ENCODE measurements at regions not wholly inside any gene's neighbourhood (a gene's known extent, or its start where the extent isn't known, plus 50 kb on each side); places are given as distances from the start of the nearest gene placed in this dataset.

DNA sequence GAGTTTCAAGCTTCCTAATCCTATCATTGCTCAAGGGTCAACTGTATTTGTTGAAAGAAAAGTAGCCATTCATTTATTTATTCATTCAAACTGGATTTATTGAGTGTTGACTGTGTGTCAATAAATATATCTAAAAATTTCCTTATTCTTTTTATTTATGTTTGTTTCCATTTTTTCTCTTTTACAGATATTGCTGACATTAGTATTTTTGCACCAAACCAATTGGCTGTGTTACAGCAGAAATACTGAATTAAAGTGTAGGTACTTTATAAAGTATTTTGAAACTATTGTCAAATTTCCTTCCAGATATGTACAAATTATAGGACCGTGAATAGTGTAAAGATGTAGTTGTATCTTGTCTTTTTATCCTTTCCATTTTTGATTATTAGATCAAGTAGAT lies 692.0 kb upstream of the SLC10A2 start (continued):
- TF ChIP-seq EZH2 (IDR thresholded peaks at IDR 0.05; ENCODE audit: low read depth, unreplicated experiment) (no peak), CTCF (conservative IDR thresholded peaks at IDR 0.05; ENCODE audit: low read depth in 2 of 2) (no peak)
- TF ChIP-seq, protein P1, sequence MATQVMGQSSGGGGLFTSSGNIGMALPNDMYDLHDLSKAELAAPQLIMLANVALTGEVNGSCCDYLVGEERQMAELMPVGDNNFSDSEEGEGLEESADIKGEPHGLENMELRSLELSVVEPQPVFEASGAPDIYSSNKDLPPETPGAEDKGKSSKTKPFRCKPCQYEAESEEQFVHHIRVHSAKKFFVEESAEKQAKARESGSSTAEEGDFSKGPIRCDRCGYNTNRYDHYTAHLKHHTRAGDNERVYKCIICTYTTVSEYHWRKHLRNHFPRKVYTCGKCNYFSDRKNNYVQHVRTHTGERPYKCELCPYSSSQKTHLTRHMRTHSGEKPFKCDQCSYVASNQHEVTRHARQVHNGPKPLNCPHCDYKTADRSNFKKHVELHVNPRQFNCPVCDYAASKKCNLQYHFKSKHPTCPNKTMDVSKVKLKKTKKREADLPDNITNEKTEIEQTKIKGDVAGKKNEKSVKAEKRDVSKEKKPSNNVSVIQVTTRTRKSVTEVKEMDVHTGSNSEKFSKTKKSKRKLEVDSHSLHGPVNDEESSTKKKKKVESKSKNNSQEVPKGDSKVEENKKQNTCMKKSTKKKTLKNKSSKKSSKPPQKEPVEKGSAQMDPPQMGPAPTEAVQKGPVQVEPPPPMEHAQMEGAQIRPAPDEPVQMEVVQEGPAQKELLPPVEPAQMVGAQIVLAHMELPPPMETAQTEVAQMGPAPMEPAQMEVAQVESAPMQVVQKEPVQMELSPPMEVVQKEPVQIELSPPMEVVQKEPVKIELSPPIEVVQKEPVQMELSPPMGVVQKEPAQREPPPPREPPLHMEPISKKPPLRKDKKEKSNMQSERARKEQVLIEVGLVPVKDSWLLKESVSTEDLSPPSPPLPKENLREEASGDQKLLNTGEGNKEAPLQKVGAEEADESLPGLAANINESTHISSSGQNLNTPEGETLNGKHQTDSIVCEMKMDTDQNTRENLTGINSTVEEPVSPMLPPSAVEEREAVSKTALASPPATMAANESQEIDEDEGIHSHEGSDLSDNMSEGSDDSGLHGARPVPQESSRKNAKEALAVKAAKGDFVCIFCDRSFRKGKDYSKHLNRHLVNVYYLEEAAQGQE (IDR thresholded peaks at IDR 0.05; ENCODE audit: unreplicated experiment): no peak

- H2AFZ ChIP-seq: no peak overlapping the region
- H3K36me3 Mint-ChIP-seq (ENCODE audit: low read depth): no peaks in the 10 kb centered on the region
- no peaks in the 10 kb centered on the region for H3K9me3 Mint-ChIP-seq
- H3K4me1 Mint-ChIP-seq: peaks cover 3% of the 10 kb centered on the region; the same call in 2 of the 3 replicates
- H3K4me1 ChIP-seq (ENCODE audit: insufficient read depth): no peaks in the 10 kb centered on the region
- ATAC-seq (no peak), DNase-seq (ENCODE audit: low spot score) (no peak)
- H3K27me3 Mint-ChIP-seq (ENCODE audit: insufficient read depth, low read depth, poor library complexity): no peaks in the 10 kb centered on the region
- no peaks in the 10 kb centered on the region for H3K36me3 ChIP-seq (ENCODE audit: insufficient read depth)
- H3K27me3 ChIP-seq (ENCODE audit: insufficient read depth): no peaks in the 10 kb centered on the region
- no peak for TF ChIP-seq POLR2AphosphoS5 (IDR thresholded peaks at IDR 0.05; ENCODE audit: low read depth)
- TF ChIP-seq, protein P2, sequence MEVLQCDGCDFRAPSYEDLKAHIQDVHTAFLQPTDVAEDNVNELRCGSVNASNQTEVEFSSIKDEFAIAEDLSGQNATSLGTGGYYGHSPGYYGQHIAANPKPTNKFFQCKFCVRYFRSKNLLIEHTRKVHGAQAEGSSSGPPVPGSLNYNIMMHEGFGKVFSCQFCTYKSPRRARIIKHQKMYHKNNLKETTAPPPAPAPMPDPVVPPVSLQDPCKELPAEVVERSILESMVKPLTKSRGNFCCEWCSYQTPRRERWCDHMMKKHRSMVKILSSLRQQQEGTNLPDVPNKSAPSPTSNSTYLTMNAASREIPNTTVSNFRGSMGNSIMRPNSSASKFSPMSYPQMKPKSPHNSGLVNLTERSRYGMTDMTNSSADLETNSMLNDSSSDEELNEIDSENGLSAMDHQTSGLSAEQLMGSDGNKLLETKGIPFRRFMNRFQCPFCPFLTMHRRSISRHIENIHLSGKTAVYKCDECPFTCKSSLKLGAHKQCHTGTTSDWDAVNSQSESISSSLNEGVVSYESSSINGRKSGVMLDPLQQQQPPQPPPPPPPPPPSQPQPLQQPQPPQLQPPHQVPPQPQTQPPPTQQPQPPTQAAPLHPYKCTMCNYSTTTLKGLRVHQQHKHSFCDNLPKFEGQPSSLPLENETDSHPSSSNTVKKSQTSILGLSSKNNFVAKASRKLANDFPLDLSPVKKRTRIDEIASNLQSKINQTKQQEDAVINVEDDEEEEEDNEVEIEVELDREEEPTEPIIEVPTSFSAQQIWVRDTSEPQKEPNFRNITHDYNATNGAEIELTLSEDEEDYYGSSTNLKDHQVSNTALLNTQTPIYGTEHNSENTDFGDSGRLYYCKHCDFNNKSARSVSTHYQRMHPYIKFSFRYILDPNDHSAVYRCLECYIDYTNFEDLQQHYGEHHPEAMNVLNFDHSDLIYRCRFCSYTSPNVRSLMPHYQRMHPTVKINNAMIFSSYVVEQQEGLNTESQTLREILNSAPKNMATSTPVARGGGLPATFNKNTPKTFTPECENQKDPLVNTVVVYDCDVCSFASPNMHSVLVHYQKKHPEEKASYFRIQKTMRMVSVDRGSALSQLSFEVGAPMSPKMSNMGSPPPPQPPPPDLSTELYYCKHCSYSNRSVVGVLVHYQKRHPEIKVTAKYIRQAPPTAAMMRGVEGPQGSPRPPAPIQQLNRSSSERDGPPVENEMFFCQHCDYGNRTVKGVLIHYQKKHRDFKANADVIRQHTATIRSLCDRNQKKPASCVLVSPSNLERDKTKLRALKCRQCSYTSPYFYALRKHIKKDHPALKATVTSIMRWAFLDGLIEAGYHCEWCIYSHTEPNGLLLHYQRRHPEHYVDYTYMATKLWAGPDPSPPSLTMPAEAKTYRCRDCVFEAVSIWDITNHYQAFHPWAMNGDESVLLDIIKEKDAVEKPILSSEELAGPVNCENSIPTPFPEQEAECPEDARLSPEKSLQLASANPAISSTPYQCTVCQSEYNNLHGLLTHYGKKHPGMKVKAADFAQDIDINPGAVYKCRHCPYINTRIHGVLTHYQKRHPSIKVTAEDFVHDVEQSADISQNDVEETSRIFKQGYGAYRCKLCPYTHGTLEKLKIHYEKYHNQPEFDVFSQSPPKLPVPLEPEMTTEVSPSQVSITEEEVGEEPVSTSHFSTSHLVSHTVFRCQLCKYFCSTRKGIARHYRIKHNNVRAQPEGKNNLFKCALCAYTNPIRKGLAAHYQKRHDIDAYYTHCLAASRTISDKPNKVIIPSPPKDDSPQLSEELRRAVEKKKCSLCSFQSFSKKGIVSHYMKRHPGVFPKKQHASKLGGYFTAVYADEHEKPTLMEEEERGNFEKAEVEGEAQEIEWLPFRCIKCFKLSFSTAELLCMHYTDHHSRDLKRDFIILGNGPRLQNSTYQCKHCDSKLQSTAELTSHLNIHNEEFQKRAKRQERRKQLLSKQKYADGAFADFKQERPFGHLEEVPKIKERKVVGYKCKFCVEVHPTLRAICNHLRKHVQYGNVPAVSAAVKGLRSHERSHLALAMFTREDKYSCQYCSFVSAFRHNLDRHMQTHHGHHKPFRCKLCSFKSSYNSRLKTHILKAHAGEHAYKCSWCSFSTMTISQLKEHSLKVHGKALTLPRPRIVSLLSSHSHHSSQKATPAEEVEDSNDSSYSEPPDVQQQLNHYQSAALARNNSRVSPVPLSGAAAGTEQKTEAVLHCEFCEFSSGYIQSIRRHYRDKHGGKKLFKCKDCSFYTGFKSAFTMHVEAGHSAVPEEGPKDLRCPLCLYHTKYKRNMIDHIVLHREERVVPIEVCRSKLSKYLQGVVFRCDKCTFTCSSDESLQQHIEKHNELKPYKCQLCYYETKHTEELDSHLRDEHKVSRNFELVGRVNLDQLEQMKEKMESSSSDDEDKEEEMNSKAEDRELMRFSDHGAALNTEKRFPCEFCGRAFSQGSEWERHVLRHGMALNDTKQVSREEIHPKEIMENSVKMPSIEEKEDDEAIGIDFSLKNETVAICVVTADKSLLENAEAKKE (CRISPR knock-in tag; IDR thresholded peaks at IDR 0.05): no peak
- TF ChIP-seq EZH2 (IDR thresholded peaks at IDR 0.05; ENCODE audit: low read depth, unreplicated experiment): no peak
- TF ChIP-seq JUNB (IDR thresholded peaks at IDR 0.05; ENCODE audit: unreplicated experiment): no peak
- TF ChIP-seq, protein P3, sequence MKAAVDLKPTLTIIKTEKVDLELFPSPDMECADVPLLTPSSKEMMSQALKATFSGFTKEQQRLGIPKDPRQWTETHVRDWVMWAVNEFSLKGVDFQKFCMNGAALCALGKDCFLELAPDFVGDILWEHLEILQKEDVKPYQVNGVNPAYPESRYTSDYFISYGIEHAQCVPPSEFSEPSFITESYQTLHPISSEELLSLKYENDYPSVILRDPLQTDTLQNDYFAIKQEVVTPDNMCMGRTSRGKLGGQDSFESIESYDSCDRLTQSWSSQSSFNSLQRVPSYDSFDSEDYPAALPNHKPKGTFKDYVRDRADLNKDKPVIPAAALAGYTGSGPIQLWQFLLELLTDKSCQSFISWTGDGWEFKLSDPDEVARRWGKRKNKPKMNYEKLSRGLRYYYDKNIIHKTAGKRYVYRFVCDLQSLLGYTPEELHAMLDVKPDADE (IDR thresholded peaks at IDR 0.05): no peak
- no peak for TF ChIP-seq CTCF (conservative IDR thresholded peaks at IDR 0.05; ENCODE audit: low read depth in 2 of 2)
- no peak for TF ChIP-seq EZH2phosphoT487 (IDR thresholded peaks at IDR 0.05; ENCODE audit: unreplicated experiment)
- no peak for TF ChIP-seq STAT1 (IDR thresholded peaks at IDR 0.05; ENCODE audit: unreplicated experiment)
- H3F3A ChIP-seq (replicated peaks; ENCODE audit: low read depth): no peaks in the 10 kb centered on the region
- H3K9me2 ChIP-seq (ENCODE audit: insufficient read depth): no peaks in the 10 kb centered on the region
- H4K20me1 ChIP-seq (replicated peaks; ENCODE audit: insufficient read depth): no peaks in the 10 kb centered on the region
- no peak overlapping the region for H3K27ac Mint-ChIP-seq
- no peak overlapping the region for H3K4me2 ChIP-seq
- no peaks in the 10 kb centered on the region for H3K79me2 ChIP-seq (replicated peaks; ENCODE audit: insufficient read depth)
- H3K4me3 ChIP-seq: no peak overlapping the region
- H3K4me3 Mint-ChIP-seq: no peak overlapping the region
- H3K27ac ChIP-seq (ENCODE audit: low read depth): no peak overlapping the region
Observed at GRCh38 chr13:103757361-103757760, 691.1 kb upstream of the SLC10A2 start.

Measured in GM23338 (cell line).